ENCODE measurements at regions not wholly inside any gene's neighbourhood (a gene's known extent, or its start where the extent isn't known, plus 50 kb on each side); places are given as distances from the start of the nearest gene placed in this dataset.

GRCh38 chr6:156406099-156406498 lies 371.1 kb upstream of the ARID1B start:
- no peak for DNase-seq

GRCh38 chr6:156402628-156403027 lies 374.6 kb upstream of the ARID1B start:
- no peak for DNase-seq

GRCh38 chr6:156402227-156402626 lies 375.0 kb upstream of the ARID1B start:
- DNase-seq: no peak

GRCh38 chr6:156400487-156400886 lies 376.7 kb upstream of the ARID1B start:
- DNase-seq: no peak

- no peak for DNase-seq
Measured at GRCh38 chr6:156398966-156399365, 378.2 kb upstream of the ARID1B start.

GRCh38 chr6:156398371-156398770 lies 378.8 kb upstream of the ARID1B start:
- DNase-seq: no peak

GRCh38 chr6:156396791-156397418 lies 380.3 kb upstream of the ARID1B start:
- DNase-seq: no peak

- no peak for DNase-seq
Measured at GRCh38 chr6:156396068-156396771, 381.0 kb upstream of the ARID1B start.

- DNase-seq: no peak
Measured at GRCh38 chr6:156395276-156395675, 381.9 kb upstream of the ARID1B start.

GRCh38 chr6:156392648-156393047 lies 384.5 kb upstream of the ARID1B start:
- no peak for DNase-seq

- no peak for DNase-seq
Measured at GRCh38 chr6:156391977-156392376, 385.2 kb upstream of the ARID1B start.

- no peak for DNase-seq
Measured at GRCh38 chr6:156391061-156391672, 386.0 kb upstream of the ARID1B start.

- DNase-seq: no peak
Measured at GRCh38 chr6:156390621-156391020, 386.6 kb upstream of the ARID1B start.

- DNase-seq: no peak
Measured at GRCh38 chr6:156389296-156389695, 387.9 kb upstream of the ARID1B start.

- no peak for DNase-seq
Measured at GRCh38 chr6:156387472-156387871, 389.7 kb upstream of the ARID1B start.

GRCh38 chr6:156383059-156383458 lies 394.1 kb upstream of the ARID1B start:
- DNase-seq: no peak

- DNase-seq: no peak
Measured at GRCh38 chr6:156379392-156380289, 397.5 kb upstream of the ARID1B start.

- DNase-seq: no peak
Measured at GRCh38 chr6:156378853-156379252, 398.3 kb upstream of the ARID1B start.

GRCh38 chr6:156376091-156376490 lies 401.1 kb upstream of the ARID1B start:
- no peak for DNase-seq

GRCh38 chr6:156359912-156360311 lies 417.3 kb upstream of the ARID1B start:
- no peak for DNase-seq

GRCh38 chr6:156352861-156353260 lies 424.3 kb upstream of the ARID1B start:
- DNase-seq: no peak

- no peak for DNase-seq
Measured at GRCh38 chr6:156351346-156351966, 425.7 kb upstream of the ARID1B start.

Measured in skin of body (tissue), 1 donor.